ENCODE measurements at regions not wholly inside any gene's neighbourhood (a gene's known extent, or its start where the extent isn't known, plus 50 kb on each side); places are given as distances from the start of the nearest gene placed in this dataset.

DNA sequence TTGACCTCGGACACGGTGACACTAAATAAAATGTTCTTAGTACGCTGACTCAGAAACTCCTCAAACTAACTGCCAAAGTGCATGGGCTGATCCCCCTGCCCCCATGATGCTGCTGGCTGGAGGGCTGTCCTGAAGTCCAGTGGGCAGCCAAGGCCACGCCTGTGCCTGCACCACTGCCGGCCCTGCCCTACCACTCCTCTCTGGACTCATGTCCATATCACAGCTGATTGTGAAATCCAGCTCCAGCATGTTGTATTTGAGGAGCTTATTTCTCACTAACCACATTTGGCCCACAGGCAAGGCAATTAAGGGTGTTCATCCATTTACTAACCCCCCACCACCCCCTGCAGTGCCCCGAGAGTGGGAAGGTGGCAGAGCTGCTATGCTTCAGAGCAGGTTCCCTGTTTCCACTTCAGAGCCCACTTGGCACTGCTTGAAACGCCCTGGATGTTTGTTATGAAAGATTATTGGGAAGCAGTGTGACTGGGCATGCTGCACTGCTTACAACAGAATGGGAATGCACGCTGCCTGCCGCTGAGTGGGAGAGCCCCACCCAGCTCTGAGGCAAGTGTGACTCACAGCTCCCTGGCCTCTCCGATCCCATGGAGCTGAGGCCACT, 114.0 kb downstream of the UQCRFS1 start:
- DNase-seq (ENCODE audit: extremely low read depth in 1 of 11, low read depth in 9 of 11, low spot score in 4 of 11): peak in 1 of 11 donors; percentile 22

GRCh38 chr19:29098091-29098490, 114.9 kb downstream of the UQCRFS1 start:
- no peak for DNase-seq (ENCODE audit: extremely low read depth in 1 of 11, low read depth in 9 of 11, low spot score in 4 of 11)

DNA sequence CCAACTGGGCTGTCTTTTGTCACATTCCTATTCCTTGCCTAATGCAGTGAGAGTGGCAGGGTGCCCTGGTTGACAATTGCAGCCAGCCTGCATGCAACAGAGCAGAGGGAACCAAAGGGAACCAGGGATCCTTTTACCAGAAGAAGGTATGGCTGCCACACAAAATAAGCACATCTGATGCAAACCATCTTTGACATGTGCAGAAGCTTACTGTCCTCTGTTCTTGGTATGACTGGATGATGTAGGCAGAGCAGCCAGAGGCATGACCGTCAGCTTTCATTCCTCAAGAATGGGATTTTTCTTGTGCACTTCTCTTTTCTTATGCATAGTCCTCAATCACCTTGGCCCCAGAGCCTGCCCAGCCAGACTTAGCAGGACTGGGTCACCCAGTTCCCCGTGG, 116.1 kb downstream of the UQCRFS1 start:
- no peak for DNase-seq (ENCODE audit: extremely low read depth in 1 of 11, low read depth in 9 of 11, low spot score in 4 of 11)

DNA sequence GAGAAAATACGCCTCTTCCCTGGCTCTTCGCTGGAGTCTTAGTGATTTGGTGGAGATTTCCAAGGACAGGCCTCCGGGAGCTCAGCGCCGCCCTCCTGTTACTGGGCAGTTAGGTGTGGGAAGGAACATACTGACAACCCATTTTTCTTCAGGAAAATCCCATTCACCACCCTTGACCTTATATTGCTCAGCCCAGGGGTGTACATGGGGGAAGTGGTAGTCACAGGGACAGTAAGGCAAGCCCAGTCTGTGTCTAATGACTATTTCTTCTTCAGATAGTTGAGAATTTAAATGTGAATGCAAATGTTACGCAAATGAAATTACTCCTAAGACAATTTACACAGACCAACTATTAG, 119.4 kb downstream of the UQCRFS1 start:
- DNase-seq (ENCODE audit: extremely low read depth in 1 of 11, low read depth in 9 of 11, low spot score in 4 of 11): no peak

GRCh38 chr19:29092712-29093552, 120.0 kb downstream of the UQCRFS1 start:
- no peak for DNase-seq (ENCODE audit: extremely low read depth in 1 of 11, low read depth in 9 of 11, low spot score in 4 of 11)

DNA sequence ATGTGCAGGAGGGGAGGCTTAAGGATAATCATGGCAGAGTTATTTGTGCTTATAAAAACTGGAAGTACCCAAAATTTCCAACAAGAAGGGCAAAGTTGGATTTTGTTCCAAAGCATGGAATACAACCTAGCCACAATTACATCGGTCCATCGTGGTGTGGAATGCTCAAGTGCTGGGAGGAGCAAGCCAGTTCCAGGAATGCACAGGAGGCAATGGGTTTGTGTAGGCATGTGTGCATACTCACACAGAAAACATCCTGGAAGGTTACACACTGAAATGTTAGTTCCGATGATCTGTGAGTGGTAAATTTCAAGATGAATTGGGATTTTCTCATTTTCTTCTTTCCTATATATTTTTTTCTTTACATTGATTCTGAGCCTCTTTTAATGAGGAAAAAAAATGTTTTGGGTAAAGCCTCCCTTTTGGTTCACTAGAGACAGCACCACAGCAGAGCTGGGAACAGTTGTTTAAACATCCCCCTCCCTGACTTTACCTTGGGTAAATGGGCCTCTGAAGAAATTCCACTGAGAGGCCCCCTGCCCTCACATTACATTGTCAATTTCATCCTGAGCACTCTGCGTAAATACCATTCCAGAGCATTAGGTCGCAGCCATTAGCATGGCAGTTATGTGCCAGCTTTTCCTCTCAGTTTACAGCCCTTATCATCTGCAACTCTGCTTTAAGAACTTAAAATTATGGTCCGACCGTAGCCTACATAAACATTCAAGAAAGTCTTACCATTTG, 122.0 kb downstream of the UQCRFS1 start:
- no peak for DNase-seq (ENCODE audit: extremely low read depth in 1 of 11, low read depth in 9 of 11, low spot score in 4 of 11)

GRCh38 chr19:29089315-29089870, 123.6 kb downstream of the UQCRFS1 start:
- no peak for DNase-seq (ENCODE audit: extremely low read depth in 1 of 11, low read depth in 9 of 11, low spot score in 4 of 11)

DNA sequence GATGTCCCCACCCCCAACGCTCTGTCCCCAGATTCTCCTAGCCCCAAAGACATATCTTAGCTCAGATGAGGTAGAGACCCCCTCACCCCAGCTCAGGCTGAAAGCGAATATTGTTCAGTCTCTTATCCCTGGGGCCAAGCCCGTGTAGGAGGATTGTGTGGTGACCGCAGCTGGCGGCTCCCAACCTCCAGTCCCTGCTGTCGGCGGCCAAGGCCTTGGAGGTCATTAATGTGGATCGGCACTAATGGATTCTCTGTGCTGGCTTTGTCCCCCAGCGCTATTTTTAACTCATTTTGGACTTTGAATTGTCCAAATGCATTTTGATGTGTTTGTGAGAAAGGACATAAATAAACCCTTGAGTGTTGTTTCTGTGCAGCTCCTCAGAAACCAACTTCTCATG, 124.2 kb downstream of the UQCRFS1 start:
- no peak for DNase-seq (ENCODE audit: extremely low read depth in 1 of 11, low read depth in 9 of 11, low spot score in 4 of 11)

- DNase-seq (ENCODE audit: extremely low read depth in 1 of 11, low read depth in 9 of 11, low spot score in 4 of 11): no peak
Observed at GRCh38 chr19:29086646-29087045, 126.3 kb downstream of the UQCRFS1 start.

GRCh38 chr19:29086182-29086581, 126.8 kb downstream of the UQCRFS1 start:
- peak in 1 of 11 donors; percentile 20 for DNase-seq (ENCODE audit: extremely low read depth in 1 of 11, low read depth in 9 of 11, low spot score in 4 of 11)

DNA sequence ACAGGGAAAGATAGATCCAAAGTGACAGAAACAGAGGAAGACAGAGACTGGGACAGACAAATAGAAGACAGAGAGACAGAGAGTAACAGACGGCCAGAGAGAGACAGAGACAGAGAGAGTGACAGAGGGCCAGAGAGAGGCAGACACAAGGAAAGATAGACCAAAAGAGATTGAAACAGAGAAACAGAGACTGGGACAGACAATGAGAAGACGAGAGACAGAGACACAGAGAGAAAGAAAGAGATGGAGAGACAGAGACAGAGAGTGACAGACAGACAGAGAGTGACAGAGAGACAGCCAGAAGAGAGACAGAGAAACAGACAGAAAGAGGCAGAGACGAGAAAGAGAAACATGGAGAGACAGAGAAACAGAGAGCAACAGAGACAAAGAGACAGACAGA, 127.3 kb downstream of the UQCRFS1 start:
- no peak for DNase-seq (ENCODE audit: extremely low read depth in 1 of 11, low read depth in 9 of 11, low spot score in 4 of 11)

- no peak for DNase-seq (ENCODE audit: extremely low read depth in 1 of 11, low read depth in 9 of 11, low spot score in 4 of 11)
Observed at GRCh38 chr19:29085206-29085605, 127.7 kb downstream of the UQCRFS1 start.

DNA sequence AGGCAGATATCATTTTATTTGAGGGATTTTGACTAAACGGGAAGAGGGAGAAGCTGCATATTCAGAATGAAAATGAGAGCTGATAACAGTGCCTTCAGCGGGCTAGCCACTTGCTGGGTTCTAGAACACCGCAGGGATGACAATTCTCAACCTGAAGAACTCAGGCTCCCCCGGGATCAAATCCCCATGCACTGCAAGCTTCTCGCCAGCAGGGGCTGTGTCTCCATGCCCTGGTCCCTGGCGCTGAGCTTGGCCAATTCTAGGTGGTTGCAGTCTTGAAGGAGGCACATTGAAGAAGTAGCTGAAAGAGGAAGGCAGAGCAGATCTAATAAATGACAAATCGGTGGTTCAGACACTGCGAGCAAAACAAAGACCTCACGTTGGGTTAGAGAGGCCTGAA, 128.7 kb downstream of the UQCRFS1 start:
- DNase-seq (ENCODE audit: extremely low read depth in 1 of 11, low read depth in 9 of 11, low spot score in 4 of 11): no peak

GRCh38 chr19:29083863-29084262, 129.1 kb downstream of the UQCRFS1 start:
- DNase-seq (ENCODE audit: extremely low read depth in 1 of 11, low read depth in 9 of 11, low spot score in 4 of 11): no peak

DNA sequence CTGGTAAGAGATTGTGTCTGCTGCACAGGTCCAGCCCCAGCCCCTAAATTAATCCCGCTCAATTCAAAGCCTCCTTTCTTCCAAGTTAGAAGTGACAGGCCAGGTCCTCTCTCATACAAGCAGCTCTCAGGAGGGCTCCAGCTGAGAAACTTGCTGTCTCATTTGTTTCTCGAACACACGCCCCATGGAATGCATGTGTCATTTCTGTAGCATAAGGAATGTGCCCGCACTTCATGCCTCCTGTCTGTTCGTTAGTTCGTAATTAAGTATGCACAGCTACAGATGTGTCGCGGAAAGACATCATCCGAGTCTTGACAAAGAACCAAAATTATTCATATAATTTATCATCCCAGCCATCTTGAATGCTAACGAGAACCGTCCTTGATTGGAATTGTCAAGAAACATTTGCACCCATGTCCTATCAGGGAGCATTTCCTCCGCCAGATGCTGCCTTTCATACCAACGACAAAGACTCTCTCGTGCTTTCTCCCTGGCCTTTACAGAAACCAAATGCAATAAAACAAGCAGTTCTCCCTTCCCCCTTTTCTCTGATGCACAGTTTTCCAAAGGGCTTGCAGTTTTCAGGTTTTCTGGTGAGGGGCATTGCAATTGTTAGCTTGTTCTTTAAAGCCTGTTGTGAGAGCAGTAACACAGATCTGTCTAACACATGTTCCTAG, 133.5 kb downstream of the UQCRFS1 start:
- DNase-seq (ENCODE audit: extremely low read depth in 1 of 11, low read depth in 9 of 11, low spot score in 4 of 11): no peak

GRCh38 chr19:29076963-29077362, 136.0 kb downstream of the UQCRFS1 start:
- no peak for DNase-seq (ENCODE audit: extremely low read depth in 1 of 11, low read depth in 9 of 11, low spot score in 4 of 11)

DNA sequence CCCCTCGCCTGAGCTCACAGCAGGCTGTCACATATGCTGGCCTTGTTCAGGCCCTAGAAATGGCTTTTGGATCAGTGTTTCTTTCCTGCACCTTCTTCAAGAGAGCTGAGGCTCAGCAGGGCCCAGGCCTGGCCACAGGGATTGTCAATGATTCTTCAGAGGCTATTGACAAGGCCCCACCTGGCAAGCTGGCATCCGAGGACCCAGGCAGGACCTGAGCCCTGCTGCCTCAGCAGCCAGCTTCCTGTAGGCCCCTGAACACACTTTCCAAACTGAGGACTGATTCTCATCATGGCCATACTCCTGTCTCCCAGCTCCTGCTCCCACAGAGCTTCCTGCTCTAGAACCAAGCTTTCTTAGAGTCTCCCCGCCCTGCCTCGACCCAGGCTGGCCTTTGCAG, 136.8 kb downstream of the UQCRFS1 start:
- DNase-seq (ENCODE audit: extremely low read depth in 1 of 11, low read depth in 9 of 11, low spot score in 4 of 11): no peak

- no peak for DNase-seq (ENCODE audit: extremely low read depth in 1 of 11, low read depth in 9 of 11, low spot score in 4 of 11)
Observed at GRCh38 chr19:29075149-29075548, 137.8 kb downstream of the UQCRFS1 start.

DNA sequence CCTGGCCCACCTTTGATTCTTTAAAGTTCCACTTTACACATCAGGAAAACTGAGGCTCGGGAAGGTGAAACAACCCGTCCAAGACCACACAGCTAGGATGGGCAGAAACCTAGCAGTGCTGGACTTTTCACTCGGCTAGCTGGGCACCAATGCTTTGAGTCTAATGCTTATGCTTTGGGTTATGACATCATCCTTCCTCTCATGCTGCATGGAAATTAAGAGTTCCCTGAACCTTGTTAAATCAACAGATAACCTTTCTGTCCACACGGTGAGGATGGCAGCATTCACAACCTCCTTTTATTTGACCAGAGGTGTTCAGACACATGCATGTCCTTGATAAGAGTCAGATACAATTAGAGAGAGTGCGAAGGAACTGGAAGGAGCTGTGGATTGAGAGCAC, 138.4 kb downstream of the UQCRFS1 start:
- no peak for DNase-seq (ENCODE audit: extremely low read depth in 1 of 11, low read depth in 9 of 11, low spot score in 4 of 11)
